IMR-90 (cell line): ENCODE measurements at regions not wholly inside any gene's neighbourhood (a gene's known extent, or its start where the extent isn't known, plus 50 kb on each side); places are given as distances from the start of the nearest gene placed in this dataset.

Source experiments
- ATAC-seq: fragments of 200-7000 bp; cut with Tn5 transposase; 2 replicates; pipeline ENCODE4 v1.9.1; 2020; ENCODE audit warnings: low read depth, mild to moderate bottlenecking, moderate library complexity
- BruUV-seq: library from RNA; stranded (reverse); fragments of 400-500 nt; replicated peaks from 2 replicates; lab custom pipeline; 2021; lab: Mats Ljungman, UMichigan
- CTCF ChIA-PET: fragments of 300-600 bp; formaldehyde crosslinking; extraction: SDS; loops from one replicate; lab custom pipeline; 2021; ENCODE audit warnings: antibody characterized with exemption; lab: Yijun Ruan, JAX
- POLR2A ChIA-PET: fragments of 300-600 bp; sonication (Branson Sonifier 250); formaldehyde crosslinking; loops from one replicate; lab custom pipeline; 2022; ENCODE audit warnings: antibody characterized with exemption; ENCODE audit not compliant: unreplicated experiment; lab: Charles Lee
- DNase-seq: peaks from one replicate; pipeline ENCODE4 v3.0.0; 2013
- H2AFZ ChIP-seq: replicated peaks from 2 replicates; pipeline ENCODE3; 2013; ENCODE audit warnings: low read length, mild to moderate bottlenecking; ENCODE audit not compliant: poor library complexity
- H2AK5ac ChIP-seq: 2 replicates; pipeline ENCODE4 v1.6.1; 2013; ENCODE audit warnings: low read depth, low read length, inconsistent platforms
- H2AK9ac ChIP-seq: replicated peaks from 2 replicates; pipeline ENCODE3; 2013; ENCODE audit warnings: mild to moderate bottlenecking, low read depth, low read length, moderate library complexity; ENCODE audit not compliant: poor library complexity
- H2BK120ac ChIP-seq: 2 replicates; pipeline ENCODE4 v1.6.1; 2013; ENCODE audit warnings: low read depth, low read length, inconsistent platforms
- H2BK15ac ChIP-seq: 3 replicates; pipeline ENCODE4 v1.6.1; 2013; ENCODE audit warnings: low read depth, low read length, inconsistent platforms
- H2BK20ac ChIP-seq: 2 replicates; pipeline ENCODE4 v1.6.1; 2013; ENCODE audit warnings: low read depth, mild to moderate bottlenecking, inconsistent platforms, low read length, moderate library complexity
- H2BK5ac ChIP-seq: 2 replicates; pipeline ENCODE4 v1.6.1; 2013; ENCODE audit warnings: mild to moderate bottlenecking, low read depth, low read length, inconsistent platforms; ENCODE audit not compliant: poor library complexity, severe bottlenecking
- H3K14ac ChIP-seq: replicated peaks from 2 replicates; pipeline ENCODE4 v1.6.1; 2013; ENCODE audit warnings: low read depth, low read length, inconsistent platforms
- H3K18ac ChIP-seq: 2 replicates; pipeline ENCODE4 v1.6.1; 2013; ENCODE audit warnings: low read depth, low read length, control low read depth
- H3K23ac ChIP-seq: 2 replicates; pipeline ENCODE4 v1.6.1; 2013; ENCODE audit warnings: low read depth, low read length, inconsistent platforms
- H3K27ac ChIP-seq: 2 replicates; pipeline ENCODE4 v1.5.1; 2013; ENCODE audit warnings: mild to moderate bottlenecking, control low read depth, low read length; ENCODE audit not compliant: insufficient read depth
- H3K27me3 ChIP-seq: 2 replicates; pipeline ENCODE4 v1.6.1; 2013; ENCODE audit warnings: low read length; ENCODE audit not compliant: control insufficient read depth, insufficient read depth
- H3K36me3 ChIP-seq: 2 replicates; pipeline ENCODE4 v1.6.1; 2013; ENCODE audit warnings: low read length, mixed read lengths; ENCODE audit not compliant: control insufficient read depth, insufficient read depth
- H3K4ac ChIP-seq: 2 replicates; pipeline ENCODE4 v1.6.1; 2013; ENCODE audit warnings: low read depth, low read length, inconsistent platforms
- H3K4me1 ChIP-seq: 2 replicates; pipeline ENCODE4 v1.6.1; 2013; ENCODE audit warnings: low read length, mixed read lengths; ENCODE audit not compliant: control insufficient read depth, insufficient read depth
- H3K4me2 ChIP-seq: 2 replicates; pipeline ENCODE4 v1.6.1; 2013; ENCODE audit warnings: low read depth, mild to moderate bottlenecking, control low read depth, low read length, moderate library complexity
- H3K4me3 ChIP-seq: 2 replicates; pipeline ENCODE4 v1.5.1; 2013; ENCODE audit warnings: low read depth, mild to moderate bottlenecking, control low read depth, low read length, moderate library complexity; ENCODE audit not compliant: insufficient read depth
- H3K56ac ChIP-seq: 2 replicates; pipeline ENCODE4 v1.6.1; 2013; ENCODE audit warnings: low read length, inconsistent platforms; ENCODE audit not compliant: insufficient read depth; ENCODE audit errors: extremely low read depth
- H3K79me1 ChIP-seq, 2 experiments: 2 replicates each; pipeline ENCODE4 v1.6.1; 2013; ENCODE audit warnings: low read length in 2 of 2, inconsistent platforms in 1 of 2, low read depth in 1 of 2
- H3K9ac ChIP-seq: 2 replicates; pipeline ENCODE4 v1.6.1; 2013; ENCODE audit warnings: low read depth, low read length, control low read depth
- H3K9me1 ChIP-seq: 2 replicates; pipeline ENCODE4 v1.6.1; 2013; ENCODE audit warnings: low read length, inconsistent platforms; ENCODE audit not compliant: insufficient read depth
- H3K9me3 ChIP-seq: 2 replicates; pipeline ENCODE4 v1.6.1; 2013; ENCODE audit warnings: low read length; ENCODE audit not compliant: control insufficient read depth, insufficient read depth
- H4K20me1 ChIP-seq: 2 replicates; pipeline ENCODE4 v1.6.1; 2013; ENCODE audit warnings: low read length, inconsistent platforms; ENCODE audit not compliant: insufficient read depth
- H4K5ac ChIP-seq: 2 replicates; pipeline ENCODE4 v1.6.1; 2013; ENCODE audit warnings: mild to moderate bottlenecking, low read depth, low read length, control low read depth
- H4K8ac ChIP-seq, 2 experiments: 2 replicates each; pipeline ENCODE4 v1.6.1; 2013; ENCODE audit warnings: low read depth in 2 of 2, low read length in 2 of 2, control low read depth in 1 of 2, inconsistent platforms in 1 of 2
- H4K91ac ChIP-seq: 2 replicates; pipeline ENCODE4 v1.6.1; 2013; ENCODE audit warnings: low read depth, low read length, inconsistent platforms; ENCODE audit not compliant: insufficient read depth
- BHLHE40 ChIP-seq: fragments of 150-350 bp; IDR thresholded peaks from 2 replicates; pipeline ENCODE4 v1.6.1; 2016; ENCODE audit warnings: mild to moderate bottlenecking, low read depth, low read length
- CEBPB ChIP-seq: IDR thresholded peaks from 2 replicates; pipeline ENCODE4 v1.6.1; 2012; ENCODE audit warnings: low read depth, low read length, improper control_type of control experiment
- CHD1 ChIP-seq: IDR thresholded peaks from 2 replicates; pipeline ENCODE4 v1.6.1; 2012; ENCODE audit warnings: low read depth, low read length, improper control_type of control experiment
- FOS ChIP-seq: fragments of 150-350 bp; IDR thresholded peaks from 2 replicates; pipeline ENCODE4 v1.6.1; 2016; ENCODE audit warnings: low read depth, low read length
- MAFK ChIP-seq: IDR thresholded peaks from 2 replicates; pipeline ENCODE4 v1.6.1; 2012; ENCODE audit warnings: low read depth, low read length, improper control_type of control experiment
- MAZ ChIP-seq: IDR thresholded peaks from 2 replicates; pipeline ENCODE4 v1.6.1; 2012; ENCODE audit warnings: low read depth, mild to moderate bottlenecking, low read length, improper control_type of control experiment, moderate library complexity, borderline replicate concordance
- NFE2L2 ChIP-seq: fragments of 150-350 bp; IDR thresholded peaks from 2 replicates; pipeline ENCODE4 v1.6.1; 2016; ENCODE audit warnings: low read depth, mild to moderate bottlenecking, low read length
- POLR2A ChIP-seq: IDR thresholded peaks from 2 replicates; pipeline ENCODE4 v1.6.1; 2012; ENCODE audit warnings: mild to moderate bottlenecking, low read depth, low read length
- RAD21 ChIP-seq: IDR thresholded peaks from 2 replicates; pipeline ENCODE4 v1.6.1; 2012; ENCODE audit warnings: low read length, improper control_type of control experiment
- RCOR1 ChIP-seq: IDR thresholded peaks from 2 replicates; pipeline ENCODE4 v1.6.1; 2012; ENCODE audit warnings: mild to moderate bottlenecking, low read length, improper control_type of control experiment; ENCODE audit not compliant: insufficient replicate concordance
- SMC3 ChIP-seq: fragments of 150-350 bp; IDR thresholded peaks from 2 replicates; pipeline ENCODE4 v1.6.1; 2016; ENCODE audit warnings: low read depth, mild to moderate bottlenecking, antibody characterized with exemption, low read length, moderate library complexity
- USF2 ChIP-seq: fragments of 150-350 bp; IDR thresholded peaks from 2 replicates; pipeline ENCODE4 v1.6.1; 2017; ENCODE audit warnings: mild to moderate bottlenecking, antibody characterized with exemption, low read length, low read depth
- WGBS, 2 experiments: methylation state at CpG; one replicate each; pipeline versions ENCODE4 v1.1.5 to v1.1.7; 2013; ENCODE audit warnings: missing lambda C conversion rate in 2 of 2; ENCODE audit not compliant: insufficient read length in 1 of 2; ENCODE audit errors: extremely low coverage in 2 of 2; 5-methylcytosine and 5-hydroxymethylcytosine counted together
- dilution Hi-C: fragments of 300-500 bp; cut with HindIII; formaldehyde crosslinking; loops from one replicate; pipeline ENCODE4 v1.14.3; 2018; ENCODE audit warnings: low sequenced_read_pairs; ENCODE audit not compliant: unreplicated experiment
- in situ Hi-C: fragments of 300-500 bp; cut with MboI; formaldehyde crosslinking; loops from 3 replicates; pipeline ENCODE4 v1.14.3; 2019; ENCODE audit warnings: low sequenced_read_pairs, inconsistent platforms, mixed read lengths
- intact Hi-C: fragments of 100-400 bp; cut with micrococcal nuclease; formaldehyde crosslinking; loops from 2 replicates; pipeline ENCODE4 v1.10.0; 2022
- TF ChIP-seq, protein P1 (sequence below): conservative IDR thresholded peaks from 2 replicates; pipeline ENCODE4 v1.5.1; 2012; ENCODE audit warnings: mild to moderate bottlenecking, low read depth, low read length, improper control_type of control experiment
- TF ChIP-seq, protein P2 (sequence below): fragments of 150-350 bp; IDR thresholded peaks from 2 replicates; pipeline ENCODE4 v1.6.1; 2016; ENCODE audit warnings: low read depth, mild to moderate bottlenecking, low read length, moderate library complexity, borderline replicate concordance

GRCh38 chr2:238729261-238729935 is 118.5 kb upstream of the TWIST2 start:
- peak overlapping the region; percentile 20 to 26; a peak in 1 of 4 replicates for H4K8ac ChIP-seq
- H3K4ac ChIP-seq, result peak overlapping the region; percentile 2; the same call in 1 of the 2 replicates
- peak overlapping the region; percentile 35; the same call in 1 of the 2 replicates for H4K5ac ChIP-seq
- H2AK9ac ChIP-seq, result peak overlapping the region; percentile 19
- H4K20me1 ChIP-seq, result no peaks in the 10 kb centered on the region
- H2BK15ac ChIP-seq, result peak overlapping the region; percentile 1; the same call in 1 of the 3 replicates
- no peak overlapping the region for H3K4me3 ChIP-seq
- peak overlapping the region; percentile 24; the same call in 1 of the 2 replicates for H2BK20ac ChIP-seq
- peak overlapping the region; percentile 64; the same call in 1 of the 2 replicates for H3K18ac ChIP-seq
- H3K14ac ChIP-seq, result no peak overlapping the region
- H3K79me1 ChIP-seq, result no peaks in the 10 kb centered on the region
- peak overlapping the region; percentile 98; the same call in 1 of the 2 replicates for H3K27ac ChIP-seq
- no peak for ATAC-seq
- peak overlapping the region; percentile 46 for H2AFZ ChIP-seq
- WGBS, 2 experiments, result 79% methylated on average over 4 of the region's 11 CpGs; no CpG with 5 or more reads in 1 of the 2 experiments
- H3K9me3 ChIP-seq, result peaks cover 4% of the 10 kb centered on the region; the same call in 1 of the 2 replicates
- ChIA-PET POLR2A (no interaction called here), CTCF (no interaction called here)
- intact Hi-C loops, result loop anchor here (10.0 kb wide), 3 partner anchors 245 to 355 kb away; no protein-coding TSS in a partner anchor
- no peak for DNase-seq
- H3K4me2 ChIP-seq, result peak overlapping the region; percentile 25; the same call in 1 of the 2 replicates
- H3K56ac ChIP-seq, result no peak overlapping the region
- dilution Hi-C loops, result no loop called here
- H4K91ac ChIP-seq, result no peak overlapping the region; the same call in 1 of the 2 replicates
- H3K27me3 ChIP-seq, result peaks cover 2% of the 10 kb centered on the region; the same call in 1 of the 2 replicates
- H2BK120ac ChIP-seq, result peak overlapping the region; percentile 30; the same call in 1 of the 2 replicates
- H3K23ac ChIP-seq, result no peak overlapping the region
- peak overlapping the region; percentile 51 for H3K9ac ChIP-seq
- peaks cover 19% of the 10 kb centered on the region; the same call in 1 of the 2 replicates for H3K4me1 ChIP-seq
- peak overlapping the region; percentile 28; the same call in 1 of the 2 replicates for H2AK5ac ChIP-seq
- no TSS peak for BruUV-seq
- H3K36me3 ChIP-seq, result no peaks in the 10 kb centered on the region
- no peak overlapping the region for H2BK5ac ChIP-seq
- peaks cover 8% of the 10 kb centered on the region; the same call in 1 of the 2 replicates for H3K9me1 ChIP-seq
- in situ Hi-C loops, result no loop called here
- TF ChIP-seq FOS (no peak), POLR2A (no peak), CEBPB (no peak), MAZ (no peak), RCOR1 (no peak), RAD21 (no peak), USF2 (no peak), MAFK (no peak), CHD1 (no peak), SMC3 (no peak), BHLHE40 (no peak), NFE2L2 (no peak)
- TF ChIP-seq, protein P1, sequence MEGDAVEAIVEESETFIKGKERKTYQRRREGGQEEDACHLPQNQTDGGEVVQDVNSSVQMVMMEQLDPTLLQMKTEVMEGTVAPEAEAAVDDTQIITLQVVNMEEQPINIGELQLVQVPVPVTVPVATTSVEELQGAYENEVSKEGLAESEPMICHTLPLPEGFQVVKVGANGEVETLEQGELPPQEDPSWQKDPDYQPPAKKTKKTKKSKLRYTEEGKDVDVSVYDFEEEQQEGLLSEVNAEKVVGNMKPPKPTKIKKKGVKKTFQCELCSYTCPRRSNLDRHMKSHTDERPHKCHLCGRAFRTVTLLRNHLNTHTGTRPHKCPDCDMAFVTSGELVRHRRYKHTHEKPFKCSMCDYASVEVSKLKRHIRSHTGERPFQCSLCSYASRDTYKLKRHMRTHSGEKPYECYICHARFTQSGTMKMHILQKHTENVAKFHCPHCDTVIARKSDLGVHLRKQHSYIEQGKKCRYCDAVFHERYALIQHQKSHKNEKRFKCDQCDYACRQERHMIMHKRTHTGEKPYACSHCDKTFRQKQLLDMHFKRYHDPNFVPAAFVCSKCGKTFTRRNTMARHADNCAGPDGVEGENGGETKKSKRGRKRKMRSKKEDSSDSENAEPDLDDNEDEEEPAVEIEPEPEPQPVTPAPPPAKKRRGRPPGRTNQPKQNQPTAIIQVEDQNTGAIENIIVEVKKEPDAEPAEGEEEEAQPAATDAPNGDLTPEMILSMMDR, result no peak
- TF ChIP-seq, protein P2, sequence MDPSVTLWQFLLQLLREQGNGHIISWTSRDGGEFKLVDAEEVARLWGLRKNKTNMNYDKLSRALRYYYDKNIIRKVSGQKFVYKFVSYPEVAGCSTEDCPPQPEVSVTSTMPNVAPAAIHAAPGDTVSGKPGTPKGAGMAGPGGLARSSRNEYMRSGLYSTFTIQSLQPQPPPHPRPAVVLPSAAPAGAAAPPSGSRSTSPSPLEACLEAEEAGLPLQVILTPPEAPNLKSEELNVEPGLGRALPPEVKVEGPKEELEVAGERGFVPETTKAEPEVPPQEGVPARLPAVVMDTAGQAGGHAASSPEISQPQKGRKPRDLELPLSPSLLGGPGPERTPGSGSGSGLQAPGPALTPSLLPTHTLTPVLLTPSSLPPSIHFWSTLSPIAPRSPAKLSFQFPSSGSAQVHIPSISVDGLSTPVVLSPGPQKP, result no peak
